ENCODE measurements at regions not wholly inside any gene's neighbourhood (a gene's known extent, or its start where the extent isn't known, plus 50 kb on each side); places are given as distances from the start of the nearest gene placed in this dataset.
"Not testable (repeated sequence)": the region's sequence is repeated elsewhere in the genome, so short reads cannot be mapped to it uniquely, and the experiment has no call there.

DNA sequence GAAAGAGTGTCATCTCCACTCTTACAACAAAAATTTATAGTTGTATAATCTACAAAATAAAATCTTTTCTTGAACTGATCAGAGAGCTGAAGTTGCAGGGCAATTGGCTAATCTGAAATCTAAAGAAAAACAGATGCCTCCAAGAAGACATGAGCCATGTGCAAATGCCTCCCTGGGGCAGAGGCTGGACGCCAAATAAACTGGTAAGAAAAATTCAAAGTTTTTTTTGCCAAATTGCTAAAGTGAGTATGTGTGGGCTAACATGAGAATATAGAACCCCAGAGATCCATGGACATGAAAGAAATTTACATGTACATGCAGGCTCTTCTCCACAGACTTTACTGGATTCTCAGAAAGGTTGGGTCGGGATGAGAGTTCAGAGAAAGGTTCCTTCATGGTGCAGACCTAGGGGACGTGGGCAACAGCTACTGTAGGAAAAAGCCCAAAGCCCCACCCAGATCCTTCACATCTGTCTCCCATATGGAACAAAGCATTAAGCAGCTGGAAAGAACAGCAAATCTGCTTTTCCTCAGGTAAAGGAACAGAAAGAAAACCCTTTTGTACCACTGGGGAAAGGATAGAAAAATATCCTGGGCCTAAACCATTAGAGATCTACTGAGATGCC lies 90.5 kb upstream of the SIRPG start:
- DNase-seq = no peak

- DNase-seq = not testable (repeated sequence)
Measured at GRCh38 chr20:1742049-1742434, 84.5 kb upstream of the SIRPG start.

DNA sequence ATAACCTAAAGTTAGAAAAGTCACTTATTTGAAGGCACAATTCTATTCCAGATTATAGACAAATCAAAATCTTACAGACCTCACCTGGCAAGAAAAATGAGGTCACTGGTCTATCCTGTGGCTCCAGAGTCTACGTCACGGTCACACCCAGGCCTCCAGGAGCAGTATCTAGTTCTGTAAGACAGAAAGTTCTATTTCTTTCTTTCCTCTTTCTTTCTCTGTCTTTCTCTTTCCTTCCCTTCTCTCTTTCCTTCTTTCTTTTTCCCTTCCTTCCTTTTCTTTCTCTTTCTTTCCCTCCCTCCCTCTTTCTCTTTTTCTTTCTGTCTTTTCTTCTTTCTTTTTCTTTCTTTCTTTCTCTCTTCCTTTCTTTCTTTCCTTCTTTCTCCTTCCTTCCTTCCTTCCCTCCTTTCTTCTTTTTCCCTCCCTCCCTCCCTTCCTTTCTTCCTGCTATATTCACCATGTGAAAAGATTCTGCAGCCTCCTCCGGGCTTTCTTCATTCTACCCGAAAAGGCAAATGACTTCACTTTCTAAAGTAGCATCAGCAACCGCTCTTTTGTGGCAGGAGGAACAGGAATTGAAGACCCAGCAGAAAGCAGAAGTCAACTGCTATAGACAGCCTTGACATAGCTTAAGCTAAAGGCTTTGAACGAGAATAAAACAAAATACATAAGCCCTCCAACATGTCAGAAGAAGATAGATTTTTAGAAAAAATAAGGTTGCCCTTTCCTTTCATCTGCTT lies 83.9 kb upstream of the SIRPG start:
- DNase-seq = no peak

GRCh38 chr20:1737134-1737533 lies 79.6 kb upstream of the SIRPG start:
- DNase-seq = no peak

DNA sequence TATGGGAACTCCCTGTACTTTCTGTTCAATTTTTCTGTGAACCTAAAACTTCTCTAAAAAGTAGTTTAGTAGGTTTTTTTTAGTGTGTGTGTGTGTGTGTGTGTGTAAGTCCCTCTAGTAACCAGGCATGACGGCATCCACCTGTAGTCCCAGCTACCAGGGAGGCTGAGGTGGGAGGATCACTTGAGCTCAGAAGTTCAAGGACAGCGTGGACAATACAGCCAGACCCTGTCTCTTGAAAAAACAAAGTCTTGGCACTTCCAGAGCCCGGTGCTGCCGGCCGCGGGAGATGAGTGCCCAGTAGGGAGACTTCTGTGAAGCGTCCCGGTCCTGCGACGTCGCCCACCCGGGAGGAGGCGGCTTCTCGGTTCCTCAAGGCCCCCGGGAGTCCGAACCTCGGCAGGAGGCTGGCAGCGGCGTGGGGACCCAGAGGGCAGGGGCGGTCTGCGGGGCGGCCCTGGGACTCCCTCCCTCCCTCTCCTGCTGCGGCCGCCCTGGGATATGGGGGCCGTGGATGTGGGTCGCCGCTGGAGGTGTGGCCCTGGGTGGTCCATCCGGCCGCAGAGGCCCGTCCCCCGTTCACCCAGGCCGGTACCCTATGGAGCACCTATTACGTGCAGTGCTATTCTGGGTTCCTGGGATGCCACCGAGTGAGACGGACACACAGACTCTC lies 78.0 kb upstream of the SIRPG start:
- no peak for DNase-seq

- no peak for DNase-seq
Measured at GRCh38 chr20:1734269-1734858, 76.8 kb upstream of the SIRPG start.

DNA sequence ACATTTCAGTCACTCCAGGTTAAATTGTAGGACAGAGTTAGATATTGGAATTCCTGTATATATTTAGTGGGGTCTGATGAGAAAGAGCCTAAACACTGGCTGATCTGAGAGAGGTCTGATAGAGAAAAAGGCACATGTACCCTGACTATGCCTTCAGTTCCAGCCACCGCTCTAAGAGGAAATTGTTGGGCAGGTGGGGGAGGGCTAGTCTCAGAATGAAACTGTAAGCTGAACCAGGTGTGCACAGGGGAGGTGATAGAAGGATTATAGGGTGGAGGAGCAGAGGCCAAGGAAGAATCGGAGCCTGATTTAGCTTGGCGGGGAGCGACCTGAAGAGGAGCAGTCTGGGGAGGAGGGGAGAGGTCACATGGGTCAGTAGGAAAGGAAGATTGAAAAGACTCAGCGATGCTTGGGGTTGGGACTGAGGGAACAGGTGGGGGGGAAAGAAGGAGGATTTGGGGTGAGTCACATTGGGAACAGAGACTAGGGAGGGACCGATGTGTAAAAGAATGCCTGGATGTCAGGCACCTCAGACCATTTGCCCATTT lies 74.3 kb upstream of the SIRPG start:
- DNase-seq = not testable (repeated sequence)

- not testable (repeated sequence) for DNase-seq
Measured at GRCh38 chr20:1730981-1731711, 73.6 kb upstream of the SIRPG start.

DNA sequence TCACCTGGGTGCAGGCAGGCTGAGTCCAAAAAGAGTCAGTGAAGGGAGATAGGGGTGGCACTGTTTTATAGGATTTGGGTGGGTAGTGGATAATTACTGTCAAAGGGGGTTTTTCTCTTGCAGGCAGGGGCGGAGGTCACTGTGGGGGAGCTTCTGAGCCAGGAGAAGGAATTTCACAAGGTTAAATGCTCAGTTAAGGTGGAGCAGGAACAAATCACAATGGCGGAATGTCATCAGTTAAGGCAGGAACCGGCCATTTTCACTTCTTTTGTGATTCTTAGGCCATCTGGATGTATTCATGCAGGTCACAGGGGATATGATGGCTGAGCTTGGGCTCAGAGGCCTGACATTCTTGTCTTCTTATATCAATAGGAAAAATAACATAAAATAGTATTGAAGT lies 69.7 kb upstream of the SIRPG start:
- not testable (repeated sequence) for DNase-seq

DNA sequence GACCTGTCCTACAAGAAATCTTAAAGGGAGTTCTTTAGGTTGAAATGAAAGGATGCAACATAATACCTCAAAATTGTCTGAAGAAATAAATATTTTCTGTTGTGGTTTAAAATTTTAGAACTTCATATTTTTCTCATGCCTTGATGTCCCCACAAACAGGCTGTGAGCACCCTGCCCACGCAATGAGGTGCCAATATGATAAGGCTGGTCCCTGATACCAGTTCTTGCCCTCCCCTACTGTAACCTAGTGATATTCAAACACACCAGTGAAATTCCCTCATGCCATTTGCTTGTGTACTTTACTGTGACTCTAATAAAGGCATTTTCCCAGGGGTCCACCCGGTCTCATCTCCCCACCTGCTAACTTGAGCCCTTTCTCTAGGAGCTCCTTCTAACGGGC lies 67.3 kb upstream of the SIRPG start:
- no peak for DNase-seq

GRCh38 chr20:1722513-1723050 lies 65.0 kb upstream of the SIRPG start:
- DNase-seq = no peak

- DNase-seq = no peak
Measured at GRCh38 chr20:1721687-1722512, 64.3 kb upstream of the SIRPG start.

DNA sequence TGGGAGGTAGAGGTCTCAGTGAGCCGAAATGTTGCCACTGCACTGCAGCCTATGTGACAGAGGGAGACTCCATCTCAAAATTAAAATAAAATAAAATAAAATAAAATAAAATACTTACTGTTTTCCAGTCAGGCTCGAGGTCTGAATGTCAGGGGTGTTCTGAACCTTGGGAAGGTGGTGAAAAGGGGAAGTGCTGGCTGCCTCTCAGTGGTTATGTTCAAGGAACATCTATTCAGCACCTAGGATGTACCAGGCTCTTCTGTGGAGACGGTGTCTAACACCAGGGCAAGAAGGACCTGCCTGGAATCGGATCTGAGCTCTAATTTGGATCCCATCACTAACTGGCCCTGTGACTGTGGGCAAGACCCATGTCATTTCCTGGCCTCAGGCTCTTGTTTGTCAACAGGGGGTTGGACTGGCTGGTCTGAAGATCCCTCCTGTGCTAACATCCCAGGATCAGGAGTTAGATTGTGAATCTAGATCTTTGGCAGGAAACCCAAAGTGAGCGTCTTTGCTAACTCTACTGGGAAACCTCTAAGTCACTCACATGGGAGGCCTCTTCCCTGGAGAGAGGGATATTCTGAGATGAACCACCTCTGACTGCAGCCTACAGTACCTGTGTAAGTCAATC lies 63.4 kb upstream of the SIRPG start:
- DNase-seq = no peak

- no peak for DNase-seq
Measured at GRCh38 chr20:1720226-1720625, 62.6 kb upstream of the SIRPG start.

- DNase-seq = peak; percentile 57
Measured at GRCh38 chr20:1718604-1719384, 61.2 kb upstream of the SIRPG start.

DNA sequence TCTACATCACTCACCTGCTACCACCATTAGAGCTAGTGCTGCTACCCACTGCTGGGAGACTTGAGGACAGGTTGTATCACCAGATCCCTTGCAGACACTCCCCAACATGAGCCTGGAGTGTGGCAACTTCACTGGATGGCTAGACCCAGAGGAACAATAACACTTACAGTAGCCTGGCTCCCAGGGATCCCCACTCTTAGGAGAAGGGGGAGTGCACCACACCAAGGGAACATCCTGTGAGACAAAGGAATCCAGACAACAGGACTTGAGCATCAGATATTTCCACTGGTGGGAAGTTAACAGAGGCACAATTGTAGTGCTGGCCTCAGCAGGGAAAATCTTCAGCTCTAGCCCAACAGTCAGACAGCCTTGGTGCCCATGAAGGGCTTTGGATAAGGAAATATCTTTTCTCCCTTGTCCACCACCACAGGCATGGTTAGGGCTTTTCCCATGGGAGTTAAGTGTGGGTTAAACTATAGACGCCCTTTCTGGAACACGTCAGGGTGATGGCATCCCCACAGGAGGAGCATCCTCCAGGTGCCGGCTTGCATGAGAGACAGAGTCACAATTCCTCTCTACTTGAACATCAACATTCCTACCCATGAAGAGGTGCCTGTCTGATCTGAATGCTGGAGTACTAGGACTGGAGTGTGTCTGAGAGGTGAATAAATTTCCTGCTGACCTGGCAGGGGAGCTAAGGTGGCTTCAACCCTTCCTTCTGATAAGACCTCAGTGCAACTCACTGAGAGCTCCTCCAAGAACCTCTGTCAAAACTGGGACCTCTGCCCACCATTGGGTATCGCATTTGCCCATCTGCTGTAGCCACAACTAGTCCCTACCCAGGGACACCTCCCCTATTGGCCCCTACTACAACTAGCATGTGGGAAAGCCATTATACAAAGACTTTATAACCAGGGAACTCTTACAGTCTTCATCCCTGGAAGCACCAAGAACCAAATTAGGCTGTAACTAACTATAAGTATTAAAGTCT lies 55.4 kb upstream of the SIRPG start:
- no peak for DNase-seq

DNA sequence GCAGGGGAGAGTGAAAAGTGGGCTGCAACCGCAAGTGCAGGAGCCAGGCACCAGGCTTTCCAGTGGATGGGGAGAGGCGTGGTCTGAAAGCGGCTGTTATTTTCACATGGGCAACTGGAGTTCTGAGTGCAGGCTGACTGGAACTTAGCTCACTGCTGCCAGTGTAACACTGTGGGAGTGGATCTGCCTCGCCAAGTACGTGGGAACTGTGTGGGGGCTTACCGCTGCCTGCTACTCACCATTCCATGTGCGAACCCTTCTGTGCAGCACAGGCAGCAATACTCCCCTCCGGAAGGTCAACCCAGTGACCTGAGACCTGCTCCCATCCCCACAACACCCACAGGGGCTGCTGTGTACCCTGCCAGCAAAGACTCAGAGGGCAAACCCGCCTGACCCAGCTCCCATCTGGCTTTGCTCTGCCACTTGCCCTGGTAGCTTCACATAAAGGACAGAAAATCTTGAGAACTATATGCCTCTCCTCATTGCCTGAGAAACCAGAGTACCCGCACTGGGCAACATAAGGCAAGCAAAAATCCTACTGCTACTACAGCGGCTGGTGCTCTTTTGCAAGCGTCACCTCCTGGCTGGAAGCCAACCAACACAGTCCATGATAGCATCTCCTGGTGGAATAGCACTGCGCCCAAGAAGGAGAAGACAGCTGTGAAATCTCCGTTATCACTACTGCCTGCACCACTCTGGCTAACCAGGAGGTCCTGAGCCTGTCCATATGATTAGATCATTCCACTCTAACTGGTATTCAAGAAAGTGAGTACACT lies 54.4 kb upstream of the SIRPG start:
- no peak for DNase-seq

DNA sequence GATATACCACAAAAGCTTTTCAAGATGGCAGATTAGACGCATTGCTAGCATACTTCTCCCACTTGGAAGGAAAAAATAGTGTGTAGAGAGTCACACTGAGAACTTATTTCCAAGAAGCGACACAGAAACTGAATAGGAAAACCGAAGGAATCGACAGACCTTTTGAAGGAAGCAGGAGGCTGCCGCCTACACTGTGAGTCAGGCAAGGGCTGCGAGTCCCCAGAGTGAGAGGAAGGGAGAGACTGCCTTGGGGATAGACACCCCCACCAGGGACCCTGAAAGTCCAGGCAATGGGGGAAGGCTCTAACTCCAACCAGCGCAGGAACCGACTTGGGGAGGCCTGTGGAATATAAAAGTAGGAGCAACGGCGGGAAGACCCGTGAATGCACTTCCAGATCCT lies 53.7 kb upstream of the SIRPG start:
- DNase-seq = no peak

Measured in femur (tissue), 1 donor.